Spleen (tissue), 7 donors: ENCODE measurements at regions not wholly inside any gene's neighbourhood (a gene's known extent, or its start where the extent isn't known, plus 50 kb on each side); places are given as distances from the start of the nearest gene placed in this dataset.

Source experiments
- CTCF ChIP-seq, 11 experiments: fragments of 200-600 bp in 7 of 11; fragments of 450-650 bp in 4 of 11; sonication (generic) in 4 of 11; IDR thresholded peaks in 8 of 11; conservative IDR thresholded peaks in 3 of 11; 1 replicate in 7 of 11; 2 replicates in 4 of 11; pipeline versions ENCODE4 v1.4.0 to v1.8.0; 2016 to 2021; ENCODE audit warnings: antibody characterized with exemption in 11 of 11, inconsistent platforms in 4 of 11, mild to moderate bottlenecking in 1 of 11
- POLR2A ChIP-seq, 3 donors: fragments of 450-650 bp; IDR thresholded peaks; one replicate each; pipeline ENCODE4 v1.5.1; 2017; ENCODE audit warnings: antibody characterized with exemption in 3 of 3, mild to moderate bottlenecking in 1 of 3
- POLR2AphosphoS5 ChIP-seq, 3 donors: sonication (generic); formaldehyde crosslinking; IDR thresholded peaks; one replicate each; pipeline ENCODE4 v1.5.1; 2017; ENCODE audit warnings: antibody characterized with exemption in 3 of 3
- donor health status: DM: no; HTN: no; CAD: no; lungs with moderate emphysema.
- donor health status: DM: no; HTN: no; CAD: no.
- donor health status: DM: no; HTN: no; CAD: no.

GRCh38 chr5:56360816-56361215 lies 127.7 kb upstream of the ANKRD55 start:
- TF ChIP-seq CTCF (IDR thresholded peaks at IDR 0.05 in 8 of 11, conservative IDR thresholded peaks at IDR 0.05 in 3 of 11) (no peak), POLR2A (IDR thresholded peaks at IDR 0.05) (no peak), POLR2AphosphoS5 (IDR thresholded peaks at IDR 0.05) (no peak)
